ENCODE measurements at regions not wholly inside any gene's neighbourhood (a gene's known extent, or its start where the extent isn't known, plus 50 kb on each side); places are given as distances from the start of the nearest gene placed in this dataset.
A peak's percentile ranks its signal among the peaks of the same experiment; 100 is the strongest.
"Not testable (repeated sequence)": the region's sequence is repeated elsewhere in the genome, so short reads cannot be mapped to it uniquely, and the experiment has no call there.

GRCh38 chr3:132136902-132137301 lies 102.1 kb upstream of the CPNE4 start:
- H2BK5ac ChIP-seq (ENCODE audit: low read depth, low read length, poor library complexity); H3K79me2 ChIP-seq (ENCODE audit: control insufficient read depth, insufficient read depth, low read length, poor library complexity); H3K9me3 ChIP-seq (ENCODE audit: insufficient read depth, low read depth, low read length); H2BK120ac ChIP-seq (ENCODE audit: insufficient read depth, low read length, poor library complexity); H3K4ac ChIP-seq (ENCODE audit: low read depth, low read length); H3K36me3 ChIP-seq (ENCODE audit: control insufficient read depth in 1 of 2, insufficient read depth in 2 of 2, low read length in 2 of 2); H4K91ac ChIP-seq (ENCODE audit: low read depth, low read length); DNase-seq; H3K18ac ChIP-seq (ENCODE audit: low read length); H3K23ac ChIP-seq (ENCODE audit: low read length); H3K14ac ChIP-seq (ENCODE audit: low read length); H3K27ac ChIP-seq (ENCODE audit: low read depth, low read length); H3K79me1 ChIP-seq (ENCODE audit: low read length); H3K4me3 ChIP-seq (ENCODE audit: low read depth, low read length); H2AFZ ChIP-seq (ENCODE audit: insufficient read depth, low read length, poor library complexity); H2BK12ac ChIP-seq (ENCODE audit: low read length); H3K9ac ChIP-seq (ENCODE audit: low read length); H3K27me3 ChIP-seq (ENCODE audit: insufficient read depth, low read length); H4K12ac ChIP-seq (ENCODE audit: low read depth, low read length); H4K8ac ChIP-seq (ENCODE audit: low read depth, low read length); H2AK5ac ChIP-seq (ENCODE audit: low read length): not testable (repeated sequence)
- Histone ChIP-seq H3K4me2 (ENCODE audit: low read length) (peak overlapping the region; percentile 13), H3K4me1 (ENCODE audit: control insufficient read depth in 1 of 2, insufficient read depth in 2 of 2, low read length in 2 of 2) (peaks cover 3 to 10% of the 10 kb centered on the region in 2 experiments)
- WGBS (ENCODE audit: extremely low coverage, insufficient coverage, insufficient read length) = no CpG with 5 or more reads among the region's 23 CpGs

DNA sequence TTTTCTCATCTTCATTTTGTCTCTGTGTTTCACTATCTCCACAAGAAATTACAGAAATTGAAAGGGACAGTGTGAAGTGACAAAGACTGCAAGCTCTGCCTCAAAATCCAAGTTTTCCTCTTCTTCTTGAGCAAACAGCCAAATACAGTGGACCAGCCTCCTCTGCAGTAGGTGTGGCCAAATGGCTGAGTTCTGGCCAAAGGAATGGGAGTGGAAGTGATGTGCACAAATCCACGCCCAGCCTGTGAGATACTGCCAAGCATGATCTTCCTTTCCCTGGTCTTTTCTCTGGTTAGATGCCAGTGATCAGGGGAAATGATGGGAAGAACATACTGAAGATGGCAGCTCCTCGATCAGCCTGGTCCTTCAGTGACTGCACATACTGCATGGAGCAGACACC lies 111.0 kb upstream of the CPNE4 start:
- H3K9ac ChIP-seq (ENCODE audit: low read length) = no peak overlapping the region
- H3K79me2 ChIP-seq (ENCODE audit: control insufficient read depth, insufficient read depth, low read length, poor library complexity) = no peaks in the 10 kb centered on the region
- H3K27me3 ChIP-seq (ENCODE audit: insufficient read depth, low read length) = no peaks in the 10 kb centered on the region
- H4K91ac ChIP-seq (ENCODE audit: low read depth, low read length) = no peak overlapping the region
- H4K8ac ChIP-seq (ENCODE audit: low read depth, low read length) = no peak overlapping the region
- no peak overlapping the region for H3K4ac ChIP-seq (ENCODE audit: low read depth, low read length)
- no peak overlapping the region for H3K4me3 ChIP-seq (ENCODE audit: low read depth, low read length)
- H3K4me1 ChIP-seq (ENCODE audit: control insufficient read depth in 1 of 2, insufficient read depth in 2 of 2, low read length in 2 of 2) = no peaks in the 10 kb centered on the region
- no peak overlapping the region for H3K4me2 ChIP-seq (ENCODE audit: low read length)
- no peak overlapping the region for H2BK12ac ChIP-seq (ENCODE audit: low read length)
- no peak for DNase-seq
- H3K23ac ChIP-seq (ENCODE audit: low read length) = no peak overlapping the region
- no peaks in the 10 kb centered on the region for H3K9me3 ChIP-seq (ENCODE audit: insufficient read depth, low read depth, low read length)
- no peak overlapping the region for H3K14ac ChIP-seq (ENCODE audit: low read length)
- WGBS (ENCODE audit: extremely low coverage, insufficient coverage, insufficient read length) = no CpG with 5 or more reads among the region's 2 CpGs
- H2AK5ac ChIP-seq (ENCODE audit: low read length) = no peak overlapping the region
- no peaks in the 10 kb centered on the region for H3K36me3 ChIP-seq (ENCODE audit: control insufficient read depth in 1 of 2, insufficient read depth in 2 of 2, low read length in 2 of 2)
- no peak overlapping the region for H4K12ac ChIP-seq (ENCODE audit: low read depth, low read length)
- no peak overlapping the region for H3K27ac ChIP-seq (ENCODE audit: low read depth, low read length)
- no peaks in the 10 kb centered on the region for H3K79me1 ChIP-seq (ENCODE audit: low read length)
- no peak overlapping the region for H2AFZ ChIP-seq (ENCODE audit: insufficient read depth, low read length, poor library complexity)
- no peak overlapping the region for H2BK120ac ChIP-seq (ENCODE audit: insufficient read depth, low read length, poor library complexity)
- no peak overlapping the region for H3K18ac ChIP-seq (ENCODE audit: low read length)
- no peak overlapping the region for H2BK5ac ChIP-seq (ENCODE audit: low read depth, low read length, poor library complexity)

GRCh38 chr3:132154619-132155018 lies 119.8 kb upstream of the CPNE4 start:
- Histone ChIP-seq H3K14ac (ENCODE audit: low read length) (no peak overlapping the region), H3K27me3 (ENCODE audit: insufficient read depth, low read length) (no peaks in the 10 kb centered on the region), H3K4ac (ENCODE audit: low read depth, low read length) (no peak overlapping the region), H2BK5ac (ENCODE audit: low read depth, low read length, poor library complexity) (no peak overlapping the region), H3K9ac (ENCODE audit: low read length) (no peak overlapping the region), H2AK5ac (ENCODE audit: low read length) (no peak overlapping the region), H4K8ac (ENCODE audit: low read depth, low read length) (no peak overlapping the region), H3K18ac (ENCODE audit: low read length) (no peak overlapping the region), H2BK12ac (ENCODE audit: low read length) (no peak overlapping the region), H3K36me3 (ENCODE audit: control insufficient read depth in 1 of 2, insufficient read depth in 2 of 2, low read length in 2 of 2) (no peaks in the 10 kb centered on the region), H3K79me1 (ENCODE audit: low read length) (no peaks in the 10 kb centered on the region), H3K23ac (ENCODE audit: low read length) (no peak overlapping the region), H4K91ac (ENCODE audit: low read depth, low read length) (no peak overlapping the region), H3K4me3 (ENCODE audit: low read depth, low read length) (no peak overlapping the region), H2AFZ (ENCODE audit: insufficient read depth, low read length, poor library complexity) (no peak overlapping the region), H3K27ac (ENCODE audit: low read depth, low read length) (no peak overlapping the region), H3K4me2 (ENCODE audit: low read length) (no peak overlapping the region), H3K4me1 (ENCODE audit: control insufficient read depth in 1 of 2, insufficient read depth in 2 of 2, low read length in 2 of 2) (no peaks in the 10 kb centered on the region), H2BK120ac (ENCODE audit: insufficient read depth, low read length, poor library complexity) (no peak overlapping the region), H4K12ac (ENCODE audit: low read depth, low read length) (no peak overlapping the region), H3K79me2 (ENCODE audit: control insufficient read depth, insufficient read depth, low read length, poor library complexity) (no peaks in the 10 kb centered on the region), H3K9me3 (ENCODE audit: insufficient read depth, low read depth, low read length) (no peaks in the 10 kb centered on the region)
- WGBS (ENCODE audit: extremely low coverage, insufficient coverage, insufficient read length) = no CpG with 5 or more reads among the region's 5 CpGs
- no peak for DNase-seq

DNA sequence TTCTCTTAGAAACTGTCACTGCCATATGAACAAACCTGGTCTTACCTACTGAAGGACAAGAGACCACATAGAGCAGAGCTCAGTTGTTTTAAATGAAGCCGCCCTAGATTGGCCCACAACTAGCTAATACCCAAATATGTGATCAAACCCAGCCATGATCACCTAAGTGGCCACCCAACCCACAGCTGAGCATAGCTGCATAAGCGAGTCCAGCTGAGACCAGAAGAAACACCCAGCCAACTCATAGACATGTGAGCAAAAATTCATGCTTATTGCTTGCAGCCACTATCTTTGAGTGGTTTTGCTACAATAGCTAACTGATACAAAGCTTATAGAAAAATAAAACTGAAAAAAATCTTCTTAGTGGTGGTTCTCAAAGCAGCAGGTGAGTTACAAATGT lies 124.3 kb upstream of the CPNE4 start:
- Histone ChIP-seq H3K27ac (ENCODE audit: low read depth, low read length) (no peak overlapping the region), H3K36me3 (ENCODE audit: control insufficient read depth in 1 of 2, insufficient read depth in 2 of 2, low read length in 2 of 2) (no peaks in the 10 kb centered on the region), H3K79me1 (ENCODE audit: low read length) (no peaks in the 10 kb centered on the region), H3K4me1 (ENCODE audit: control insufficient read depth in 1 of 2, insufficient read depth in 2 of 2, low read length in 2 of 2) (no peaks in the 10 kb centered on the region), H3K4me3 (ENCODE audit: low read depth, low read length) (no peak overlapping the region), H2BK120ac (ENCODE audit: insufficient read depth, low read length, poor library complexity) (no peak overlapping the region), H2BK5ac (ENCODE audit: low read depth, low read length, poor library complexity) (no peak overlapping the region), H2AK5ac (ENCODE audit: low read length) (no peak overlapping the region), H3K27me3 (ENCODE audit: insufficient read depth, low read length) (no peaks in the 10 kb centered on the region), H4K8ac (ENCODE audit: low read depth, low read length) (no peak overlapping the region), H3K14ac (ENCODE audit: low read length) (no peak overlapping the region), H2BK12ac (ENCODE audit: low read length) (no peak overlapping the region), H3K9me3 (ENCODE audit: insufficient read depth, low read depth, low read length) (no peaks in the 10 kb centered on the region), H4K91ac (ENCODE audit: low read depth, low read length) (no peak overlapping the region), H3K4me2 (ENCODE audit: low read length) (no peak overlapping the region), H3K4ac (ENCODE audit: low read depth, low read length) (no peak overlapping the region), H4K12ac (ENCODE audit: low read depth, low read length) (no peak overlapping the region), H2AFZ (ENCODE audit: insufficient read depth, low read length, poor library complexity) (no peak overlapping the region), H3K18ac (ENCODE audit: low read length) (no peak overlapping the region), H3K79me2 (ENCODE audit: control insufficient read depth, insufficient read depth, low read length, poor library complexity) (no peaks in the 10 kb centered on the region), H3K23ac (ENCODE audit: low read length) (no peak overlapping the region), H3K9ac (ENCODE audit: low read length) (no peak overlapping the region)
- WGBS (ENCODE audit: extremely low coverage, insufficient coverage, insufficient read length) = no CpG with 5 or more reads among the region's 2 CpGs
- DNase-seq = no peak

Data from trophoblast cell (in vitro differentiated cells and primary cell).